NCI-H1694 (cell line): ENCODE measurements at regions not wholly inside any gene's neighbourhood (a gene's known extent, or its start where the extent isn't known, plus 50 kb on each side); places are given as distances from the start of the nearest gene placed in this dataset.

ENCODE experiments used
- DNase-seq: peaks from one replicate; lab custom pipeline; 2025; lab: John Stamatoyannopoulos, UW

- DNase-seq = no peak
Observed at GRCh38 chr11:95306801-95307200, 75.8 kb upstream of the SESN3 start.

GRCh38 chr11:95306123-95306522, 75.1 kb upstream of the SESN3 start:
- DNase-seq = no peak

DNA sequence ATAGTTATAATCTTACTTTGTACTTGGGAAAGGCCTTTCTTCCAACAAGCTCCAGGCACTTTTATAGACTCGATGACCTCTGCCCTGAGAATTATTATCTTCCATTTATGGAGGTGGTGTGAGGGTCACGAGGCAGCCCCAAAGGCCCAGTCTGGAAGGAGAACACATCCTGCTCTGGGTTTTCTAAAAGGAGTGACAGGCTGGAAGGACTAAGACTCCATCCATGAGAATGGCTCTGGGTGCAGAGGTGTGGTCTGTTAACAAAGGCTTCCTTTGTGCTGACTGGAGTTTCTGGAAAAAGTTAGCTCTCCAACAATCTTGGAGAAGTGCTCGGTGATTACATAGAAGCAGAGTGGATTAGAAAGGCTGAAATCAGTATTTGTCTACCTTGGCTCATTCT, 74.7 kb upstream of the SESN3 start:
- no peak for DNase-seq

DNA sequence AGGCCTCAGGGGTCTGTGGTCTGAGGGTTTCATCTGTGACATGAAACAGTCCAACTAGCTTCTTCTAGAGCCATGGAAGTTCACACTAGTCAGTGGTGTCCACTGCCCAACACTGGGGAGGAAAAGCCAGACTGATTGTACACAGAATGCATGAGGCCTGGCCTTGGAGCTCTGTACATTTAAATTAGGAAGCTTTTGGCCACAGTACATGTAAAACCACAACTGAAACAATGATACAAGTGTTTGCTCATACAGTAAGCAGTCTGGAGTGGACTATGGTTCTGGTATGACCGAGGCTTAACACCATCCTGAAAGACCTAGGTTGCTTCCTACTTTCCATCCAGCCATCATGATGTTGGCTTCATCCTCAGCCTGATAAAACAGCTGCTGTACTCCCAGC, 73.8 kb upstream of the SESN3 start:
- no peak for DNase-seq

DNA sequence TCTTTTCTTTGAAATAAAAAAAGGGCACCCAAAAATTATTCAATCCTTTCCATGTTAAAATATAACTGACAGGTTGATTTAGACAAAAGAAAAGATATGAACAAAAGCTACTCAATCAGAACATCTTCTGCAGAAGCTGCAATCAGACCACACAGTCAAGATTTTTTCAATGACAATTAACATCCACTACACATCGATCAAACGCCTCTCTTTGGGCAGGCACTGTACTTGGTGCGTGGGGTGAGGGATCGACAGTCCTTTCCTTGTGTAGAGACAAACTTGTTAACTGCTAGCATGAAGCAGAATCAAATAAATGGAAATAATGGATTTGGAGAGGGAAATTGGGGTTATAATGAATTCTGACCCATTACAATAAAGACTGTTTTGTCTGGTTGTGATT, 71.2 kb upstream of the SESN3 start:
- no peak for DNase-seq

DNA sequence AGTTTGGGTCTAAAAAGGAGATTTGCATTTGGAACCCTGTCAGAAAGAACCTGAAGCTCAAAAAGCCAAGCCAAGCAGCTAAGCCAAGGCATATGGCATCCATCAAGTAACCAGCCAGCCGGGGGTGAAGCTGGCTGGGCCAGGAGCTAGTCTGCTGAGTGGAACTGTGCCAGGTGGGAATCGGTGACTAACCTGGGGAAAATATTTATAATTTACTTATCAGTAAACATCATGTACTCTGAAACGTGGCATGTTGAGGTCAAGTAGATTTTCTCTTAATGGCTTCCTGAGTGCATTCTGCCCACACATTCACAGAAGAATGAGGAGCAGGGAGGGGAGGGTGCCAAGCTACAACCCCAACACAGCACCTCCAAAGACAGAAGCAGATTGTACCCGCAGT, 70.5 kb upstream of the SESN3 start:
- DNase-seq = no peak

DNA sequence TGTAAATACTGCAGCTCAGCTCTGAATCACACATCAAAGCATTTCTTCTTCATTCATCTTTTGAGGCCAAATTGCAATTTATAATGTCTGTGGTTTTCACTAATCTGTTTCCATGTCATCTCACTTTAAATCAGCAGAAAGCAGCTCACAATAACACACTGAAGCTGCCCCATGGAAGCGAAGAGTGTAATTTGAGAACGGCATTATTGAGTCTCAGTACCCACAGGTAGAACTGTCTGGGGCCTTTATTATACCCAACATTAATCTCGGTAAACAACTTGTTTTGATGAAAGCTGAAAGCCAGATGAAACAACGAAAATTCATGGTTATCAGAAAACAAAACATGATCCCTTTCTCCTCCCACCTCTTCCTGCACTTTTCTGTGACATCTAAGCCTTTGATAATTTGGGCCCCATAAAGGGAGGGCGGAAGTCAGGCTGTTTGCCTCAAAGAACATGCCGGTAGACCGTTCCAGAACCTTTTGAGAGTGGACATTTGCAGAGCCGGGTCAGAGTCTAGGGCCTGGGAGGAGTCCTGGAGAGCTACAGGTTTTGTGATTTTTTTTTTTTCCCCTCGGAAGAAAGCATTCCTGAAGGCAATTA, 68.2 kb upstream of the SESN3 start:
- no peak for DNase-seq

DNA sequence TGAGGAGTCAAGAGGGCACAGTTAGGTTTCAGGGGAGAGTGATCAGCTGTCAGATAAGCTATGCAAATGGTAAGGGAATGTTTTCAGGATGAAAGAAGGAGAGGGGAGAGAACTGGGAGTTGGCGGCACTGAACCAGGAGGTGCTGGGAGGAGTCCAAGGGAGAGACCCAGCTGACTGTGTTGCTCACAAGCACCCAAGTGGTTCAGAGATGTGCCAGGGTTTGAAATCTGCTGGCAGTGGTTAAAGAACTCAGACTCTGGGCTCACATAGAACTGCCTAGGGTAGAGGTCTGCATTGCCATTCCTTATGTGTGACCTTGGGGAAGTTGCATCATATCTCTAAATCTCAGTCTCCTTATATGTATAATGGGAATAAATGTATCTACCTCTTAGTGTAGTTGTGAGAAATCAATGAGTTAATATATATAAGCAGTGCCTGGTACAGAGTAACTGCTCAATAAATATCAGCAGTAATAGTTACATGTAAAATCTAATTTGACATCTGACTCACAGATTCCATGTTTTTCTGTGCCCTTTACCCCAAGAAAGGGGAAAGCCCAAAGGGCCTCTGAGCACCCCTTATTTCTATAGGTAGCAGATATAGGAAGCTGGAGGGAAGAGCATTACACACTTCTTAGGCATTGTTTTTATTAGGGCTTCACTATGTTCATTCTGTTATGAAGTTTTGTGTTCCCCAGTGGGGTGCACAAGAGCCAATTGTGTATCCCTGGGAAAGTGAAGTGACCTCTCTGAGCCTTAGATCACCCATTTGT, 66.9 kb upstream of the SESN3 start:
- DNase-seq = no peak

- no peak for DNase-seq
Observed at GRCh38 chr11:95296621-95297025, 65.6 kb upstream of the SESN3 start.

- DNase-seq = no peak
Observed at GRCh38 chr11:95296165-95296564, 65.2 kb upstream of the SESN3 start.

DNA sequence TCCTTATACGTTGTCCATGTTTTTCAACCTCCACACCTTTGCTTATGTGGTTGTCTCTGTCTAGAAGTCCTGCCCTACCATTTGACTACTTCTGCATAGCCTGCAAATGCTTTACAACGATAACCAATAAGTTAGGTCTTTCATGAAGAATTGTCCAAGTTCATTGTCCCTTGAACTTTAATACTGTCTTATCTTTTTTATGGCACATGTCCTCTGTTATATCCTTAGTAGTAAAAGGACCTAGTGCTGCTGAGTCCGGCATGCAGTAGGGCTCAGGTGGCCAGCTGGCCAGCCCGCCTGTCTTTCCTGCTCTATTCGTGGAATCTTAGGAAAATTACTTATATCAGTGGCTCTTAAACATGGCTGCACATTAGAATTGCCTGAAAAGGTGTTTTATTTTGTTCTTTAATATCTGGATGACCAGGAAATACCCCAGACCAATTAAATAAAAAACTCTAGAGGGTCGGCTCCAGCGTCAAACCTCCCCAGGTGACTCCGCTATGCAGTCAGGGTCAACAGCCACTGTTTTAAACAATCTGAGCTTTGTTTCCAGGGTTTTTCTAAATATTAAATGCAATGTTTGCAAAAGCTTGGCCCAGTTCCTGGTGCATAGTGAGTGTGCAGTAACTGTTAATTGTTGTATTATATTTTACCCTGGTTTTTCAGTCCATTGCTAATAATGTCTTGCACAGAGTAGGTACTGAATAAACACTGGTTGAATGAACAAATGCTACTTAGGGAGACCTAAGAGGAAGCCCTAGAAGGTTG, 64.6 kb upstream of the SESN3 start:
- no peak for DNase-seq

- DNase-seq = no peak
Observed at GRCh38 chr11:95294701-95295100, 63.7 kb upstream of the SESN3 start.

DNA sequence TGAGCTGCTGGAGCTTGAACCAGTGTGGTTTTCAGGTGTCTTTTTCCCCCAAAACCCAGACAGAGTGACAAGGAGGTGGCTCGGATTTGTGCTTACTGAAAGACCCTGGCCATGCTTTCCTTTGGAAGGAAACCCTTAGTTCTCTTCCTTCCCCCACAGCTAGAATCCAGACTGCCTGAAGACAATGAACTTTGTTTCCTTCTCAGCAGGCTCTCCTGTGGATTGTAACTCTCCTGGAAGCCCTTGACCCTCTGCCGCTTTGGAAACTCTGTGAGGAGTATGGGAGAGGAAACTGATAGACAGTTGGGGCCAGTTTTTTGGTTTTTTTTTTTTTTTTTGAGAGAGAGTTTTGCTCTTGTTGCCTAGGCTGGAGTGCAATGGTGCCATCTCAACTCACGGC, 62.1 kb upstream of the SESN3 start:
- no peak for DNase-seq

- DNase-seq = no peak
Observed at GRCh38 chr11:95291946-95292345, 60.9 kb upstream of the SESN3 start.

GRCh38 chr11:95289378-95290101, 58.5 kb upstream of the SESN3 start:
- DNase-seq = no peak

DNA sequence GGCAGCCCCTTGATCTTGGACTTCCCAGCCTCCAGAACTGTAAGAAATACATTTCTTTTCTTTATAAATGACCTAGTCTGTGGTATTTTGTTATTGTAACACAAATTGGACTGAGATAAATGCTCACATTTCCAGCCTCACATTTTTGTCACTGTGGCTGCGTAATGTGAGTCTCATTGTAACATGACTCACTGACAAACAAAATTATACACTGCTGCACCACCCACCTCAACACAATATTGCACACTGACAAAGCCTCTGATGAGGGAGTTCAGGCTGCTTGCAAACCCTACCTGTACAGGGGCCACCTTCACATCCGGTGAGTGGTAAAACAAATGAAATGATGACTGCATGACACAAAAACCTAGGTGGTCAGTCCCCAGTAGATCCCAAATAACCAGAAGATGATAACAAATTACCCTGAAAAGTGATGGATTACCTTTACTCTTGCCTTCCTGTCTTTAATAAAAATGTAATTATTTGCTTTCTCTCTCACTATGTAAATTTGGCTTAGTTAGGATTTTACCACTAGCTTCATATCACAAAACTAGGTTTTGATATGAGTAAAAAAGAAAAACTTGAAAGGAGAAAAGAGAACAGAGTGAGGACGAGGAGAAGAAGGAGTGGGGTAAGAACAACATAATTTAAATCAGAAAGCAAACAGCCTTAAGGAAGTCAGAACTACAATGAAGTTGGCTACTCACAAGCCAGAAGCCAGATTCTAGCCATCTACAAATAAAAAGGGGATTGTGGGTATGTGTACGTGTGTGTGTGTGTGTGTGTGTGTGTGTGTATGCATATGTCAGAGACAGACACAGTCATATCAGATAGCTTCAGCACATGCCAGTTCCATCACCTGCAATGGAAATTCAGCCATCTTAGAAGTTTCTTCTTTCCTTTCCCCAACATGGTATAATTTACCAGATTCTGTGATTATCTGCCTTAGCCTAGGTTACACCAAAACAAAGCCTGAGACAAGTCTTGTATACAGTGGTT, 53.4 kb upstream of the SESN3 start:
- no peak for DNase-seq

DNA sequence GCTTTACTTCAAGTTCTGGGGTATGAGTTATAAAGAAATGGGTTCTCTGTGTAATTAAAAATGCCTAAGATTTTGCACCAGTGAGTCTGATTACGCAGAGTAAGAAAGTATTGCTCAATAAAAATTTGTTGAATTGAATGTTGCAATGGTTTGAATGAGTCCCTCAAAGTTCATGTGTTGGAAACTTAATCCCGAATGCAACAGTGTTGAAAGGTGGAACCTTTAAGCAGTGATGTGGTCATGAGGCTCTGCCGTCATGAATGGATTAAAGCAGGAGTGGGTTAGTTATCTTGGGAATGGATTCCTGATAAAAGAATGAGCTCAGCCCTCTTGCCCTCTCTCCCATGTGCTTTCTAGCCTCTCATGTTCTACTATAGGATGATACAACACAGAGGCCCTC, 52.6 kb upstream of the SESN3 start:
- DNase-seq = no peak

- DNase-seq = no peak
Observed at GRCh38 chr11:95283146-95283545, 52.1 kb upstream of the SESN3 start.

DNA sequence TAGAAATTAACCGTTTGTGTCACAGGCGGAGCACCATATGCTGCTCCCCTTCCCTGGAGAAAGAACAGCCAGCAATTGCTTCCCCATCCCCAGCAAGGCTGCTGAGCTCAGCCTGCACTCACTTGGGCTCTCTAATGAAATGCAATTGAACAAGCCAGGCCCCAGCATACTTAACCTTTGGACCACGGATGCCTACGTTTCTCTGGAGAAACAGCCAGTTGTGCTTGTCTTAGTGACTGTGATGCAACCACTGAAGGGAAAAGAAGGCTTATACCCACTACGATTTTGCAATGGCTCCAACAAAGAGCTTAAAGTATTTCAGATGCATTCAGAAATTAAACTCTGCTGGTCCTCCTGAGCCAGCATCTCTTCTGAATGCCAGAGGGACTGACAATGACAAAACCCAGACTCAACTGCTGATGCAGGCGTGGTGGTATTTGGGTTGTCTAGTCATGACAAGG, 51.3 kb upstream of the SESN3 start:
- no peak for DNase-seq
